Activated B cell treated with CpG ODN at 0.5 μM for 24 hours (primary cell): ENCODE measurements at regions not wholly inside any gene's neighbourhood (a gene's known extent, or its start where the extent isn't known, plus 50 kb on each side); places are given as distances from the start of the nearest gene placed in this dataset.
A peak's percentile ranks its signal among the peaks of the same experiment; 100 is the strongest.

Experiments used
- ATAC-seq: fragments of 200-7000 bp; cut with Tn5 transposase; one replicate; pipeline ENCODE4 v1.10.0; 2021; ENCODE audit warnings: low read depth, mild to moderate bottlenecking, moderate library complexity
- CTCF ChIA-PET: fragments of 350-600 bp; sonication (Branson Sonifier 250); formaldehyde crosslinking; loops from one replicate; lab custom pipeline; 2021; ENCODE audit warnings: antibody characterized with exemption; lab: Charles Lee
- POLR2A ChIA-PET: fragments of 350-600 bp; sonication (Branson Sonifier 250); formaldehyde crosslinking; loops from one replicate; lab custom pipeline; 2021; ENCODE audit warnings: antibody characterized with exemption; lab: Charles Lee
- DNase-seq: peaks from one replicate; pipeline ENCODE4 v3.0.0; 2022
- H3K27ac Mint-ChIP-seq: one replicate; pipeline ENCODE4 v1.8.0; 2020; ENCODE audit warnings: mixed read lengths
- H3K27me3 Mint-ChIP-seq: one replicate; pipeline ENCODE4 v1.8.0; 2021; ENCODE audit warnings: mixed read lengths
- H3K36me3 Mint-ChIP-seq: one replicate; pipeline ENCODE4 v1.8.0; 2021; ENCODE audit warnings: low read depth, mixed read lengths
- H3K4me1 Mint-ChIP-seq: one replicate; pipeline ENCODE4 v1.8.0; 2021; ENCODE audit warnings: mixed read lengths
- H3K4me3 Mint-ChIP-seq: one replicate; pipeline ENCODE4 v1.8.0; 2020; ENCODE audit warnings: mild to moderate bottlenecking, mixed read lengths
- H3K9me3 Mint-ChIP-seq: one replicate; pipeline ENCODE4 v1.8.0; 2020; ENCODE audit warnings: mixed read lengths
- CTCF ChIP-seq: fragments of 200-600 bp; IDR thresholded peaks from one replicate; pipeline ENCODE4 v1.8.0; 2022; ENCODE audit warnings: antibody characterized with exemption, mild to moderate bottlenecking
- intact Hi-C: fragments of 100-400 bp; cut with micrococcal nuclease; formaldehyde crosslinking; loops from one replicate; pipeline ENCODE4 v1.15.1; 2024

GRCh38 chr1:182147136-182147820, 85.8 kb upstream of the ZNF648 start:
- ChIA-PET POLR2A (no interaction called here), CTCF (interaction anchor here (0.6 kb wide), 1 partner anchor 41 kb away, joined by 5 read pairs; no protein-coding TSS in a partner anchor)
- no peak for TF ChIP-seq CTCF
- H3K4me1 Mint-ChIP-seq: no peaks in the 10 kb centered on the region
- H3K9me3 Mint-ChIP-seq: no peaks in the 10 kb centered on the region
- DNase-seq (no peak), ATAC-seq (peak; percentile 18)
- H3K27me3 Mint-ChIP-seq: peaks cover 3% of the 10 kb centered on the region
- intact Hi-C loops: no loop called here
- H3K4me3 Mint-ChIP-seq: no peak overlapping the region
- H3K36me3 Mint-ChIP-seq: no peaks in the 10 kb centered on the region
- no peak overlapping the region for H3K27ac Mint-ChIP-seq

DNA sequence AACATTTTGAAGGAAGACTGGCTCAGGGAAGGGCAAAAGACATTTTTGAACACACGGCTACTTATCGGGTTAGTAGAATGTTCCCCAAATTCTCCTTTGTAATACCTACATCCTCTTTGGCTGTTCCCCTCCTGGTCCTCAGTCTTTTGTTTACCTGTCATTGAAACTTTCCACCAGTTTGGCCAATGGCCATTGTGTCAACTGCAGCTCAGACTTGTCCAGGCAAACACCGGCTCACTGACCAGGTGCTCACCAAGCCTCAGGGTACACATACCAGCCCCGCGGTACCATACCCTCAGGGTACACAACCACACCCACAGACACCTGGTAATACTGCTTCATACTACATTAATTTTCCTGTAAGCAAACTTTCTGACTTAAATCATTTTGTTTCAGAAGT, 84.8 kb upstream of the ZNF648 start:
- TF ChIP-seq CTCF: no peak

GRCh38 chr1:182145441-182145840, 83.9 kb upstream of the ZNF648 start:
- ATAC-seq (no peak), DNase-seq (no peak)
- H3K4me1 Mint-ChIP-seq: no peaks in the 10 kb centered on the region
- H3K27ac Mint-ChIP-seq: no peak overlapping the region
- intact Hi-C loops: no loop called here
- no peaks in the 10 kb centered on the region for H3K36me3 Mint-ChIP-seq
- H3K9me3 Mint-ChIP-seq: no peaks in the 10 kb centered on the region
- no peak for TF ChIP-seq CTCF
- ChIA-PET CTCF (interaction anchor here (7.2 kb wide), 1 partner anchor 253 kb away, joined by 284 read pairs; the partner anchor contains the start of gene TEDDM1), POLR2A (interaction anchor here (0.5 kb wide), 1 partner anchor 469 kb away, joined by 3 read pairs; no protein-coding TSS in a partner anchor)
- no peak overlapping the region for H3K4me3 Mint-ChIP-seq
- peaks cover 8% of the 10 kb centered on the region for H3K27me3 Mint-ChIP-seq

More for the DNA sequence above, 84.8 kb upstream of the ZNF648 start:
- POLR2A ChIA-PET: no interaction called here
- DNase-seq: no peak
- intact Hi-C loops: no loop called here
- no peak for ATAC-seq
- H3K9me3 Mint-ChIP-seq: no peaks in the 10 kb centered on the region
- H3K36me3 Mint-ChIP-seq: no peaks in the 10 kb centered on the region
- no peak overlapping the region for H3K27ac Mint-ChIP-seq
- CTCF ChIA-PET: interaction anchor here (7.2 kb wide), 1 partner anchor 252 kb away, joined by 284 read pairs; the partner anchor contains the start of gene TEDDM1
- no peaks in the 10 kb centered on the region for H3K4me1 Mint-ChIP-seq
- H3K27me3 Mint-ChIP-seq: peaks cover 3% of the 10 kb centered on the region
- no peak overlapping the region for H3K4me3 Mint-ChIP-seq

- H3K36me3 Mint-ChIP-seq: no peaks in the 10 kb centered on the region
- POLR2A ChIA-PET: interaction anchor here (0.5 kb wide), 1 partner anchor 469 kb away, joined by 3 read pairs; no protein-coding TSS in a partner anchor
- intact Hi-C loops: loop anchor here (5.0 kb wide), 1 partner anchor 643 kb away; the partner anchor contains the start of gene NPL
- CTCF ChIA-PET: interaction anchor here (1.1 to 7.2 kb wide), 4 partner anchors 11 to 254 kb away, joined by 3 to 284 read pairs (median 12); partner anchors contain the start of genes GLUL and TEDDM1
- H3K9me3 Mint-ChIP-seq: no peaks in the 10 kb centered on the region
- DNase-seq (no peak), ATAC-seq (no peak)
- no peak overlapping the region for H3K27ac Mint-ChIP-seq
- H3K27me3 Mint-ChIP-seq: peaks cover 12% of the 10 kb centered on the region
- H3K4me1 Mint-ChIP-seq: no peaks in the 10 kb centered on the region
- no peak for TF ChIP-seq CTCF
- H3K4me3 Mint-ChIP-seq: no peak overlapping the region
Observed at GRCh38 chr1:182144646-182145030, 83.1 kb upstream of the ZNF648 start.
